HG02759 (cell line): ENCODE measurements at regions not wholly inside any gene's neighbourhood (a gene's known extent, or its start where the extent isn't known, plus 50 kb on each side); places are given as distances from the start of the nearest gene placed in this dataset.

ENCODE experiments used
- ATAC-seq: cut with Tn5 transposase; IDR thresholded peaks from one replicate; pipeline ENCODE4 v1.9.1; 2021; ENCODE audit warnings: mild to moderate bottlenecking, moderate library complexity; ENCODE audit not compliant: unreplicated experiment

- no peak for ATAC-seq
These were observed 393.5 kb upstream of the TBL1XR1 start for GRCh38 chr3:177590826-177591225.

- ATAC-seq, result peak; percentile 70
These were observed 394.1 kb upstream of the TBL1XR1 start for GRCh38 chr3:177591379-177591778.

- no peak for ATAC-seq
These were observed 396.8 kb upstream of the TBL1XR1 start for GRCh38 chr3:177594096-177594495.

GRCh38 chr3:177595530-177596188, 398.4 kb upstream of the TBL1XR1 start:
- ATAC-seq, result no peak

GRCh38 chr3:177596248-177596815, 399.1 kb upstream of the TBL1XR1 start:
- no peak for ATAC-seq

- no peak for ATAC-seq
These were observed 399.6 kb upstream of the TBL1XR1 start for GRCh38 chr3:177596816-177597271.

GRCh38 chr3:177597311-177598096, 400.2 kb upstream of the TBL1XR1 start:
- peak; percentile 88 for ATAC-seq

GRCh38 chr3:177598097-177598833, 401.0 kb upstream of the TBL1XR1 start:
- ATAC-seq, result no peak

GRCh38 chr3:177599326-177599725, 402.0 kb upstream of the TBL1XR1 start:
- ATAC-seq, result no peak

- ATAC-seq, result no peak
These were observed 402.6 kb upstream of the TBL1XR1 start for GRCh38 chr3:177599837-177600236.

- ATAC-seq, result no peak
These were observed 403.1 kb upstream of the TBL1XR1 start for GRCh38 chr3:177600411-177600810.

- no peak for ATAC-seq
These were observed 403.9 kb upstream of the TBL1XR1 start for GRCh38 chr3:177601152-177601551.

GRCh38 chr3:177602601-177603147, 405.4 kb upstream of the TBL1XR1 start:
- no peak for ATAC-seq

- ATAC-seq, result no peak
These were observed 405.9 kb upstream of the TBL1XR1 start for GRCh38 chr3:177603148-177603603.

- no peak for ATAC-seq
These were observed 406.9 kb upstream of the TBL1XR1 start for GRCh38 chr3:177604181-177604580.

GRCh38 chr3:177606891-177607290, 409.6 kb upstream of the TBL1XR1 start:
- ATAC-seq, result no peak

- ATAC-seq, result no peak
These were observed 410.3 kb upstream of the TBL1XR1 start for GRCh38 chr3:177607589-177607988.

GRCh38 chr3:177608443-177608842, 411.2 kb upstream of the TBL1XR1 start:
- no peak for ATAC-seq

GRCh38 chr3:177609613-177610012, 412.3 kb upstream of the TBL1XR1 start:
- ATAC-seq, result no peak

GRCh38 chr3:177610262-177610661, 413.0 kb upstream of the TBL1XR1 start:
- ATAC-seq, result no peak
